ENCODE measurements at regions not wholly inside any gene's neighbourhood (a gene's known extent, or its start where the extent isn't known, plus 50 kb on each side); places are given as distances from the start of the nearest gene placed in this dataset.

- no peak for TF ChIP-seq JUND (IDR thresholded peaks at IDR 0.05)
- no peak for TF ChIP-seq PBX3 (IDR thresholded peaks at IDR 0.05)
- no peak for TF ChIP-seq IRF3 (IDR thresholded peaks at IDR 0.05; ENCODE audit: low read depth, low read length)
- no peak for TF ChIP-seq FOXM1 (IDR thresholded peaks at IDR 0.05; ENCODE audit: low read depth)
- TF ChIP-seq EZH2phosphoT487 (IDR thresholded peaks at IDR 0.05; ENCODE audit: borderline replicate concordance, low read depth) = no peak
- TF ChIP-seq MXI1 (IDR thresholded peaks at IDR 0.05; ENCODE audit: low read depth, low read length) = no peak
- TF ChIP-seq TCF12 (IDR thresholded peaks at IDR 0.05) = no peak
- no peak for TF ChIP-seq REST (IDR thresholded peaks at IDR 0.05; ENCODE audit: low read depth, low read length)
- TF ChIP-seq FOXJ3 (CRISPR knock-in tag; IDR thresholded peaks at IDR 0.05) = no peak
- TF ChIP-seq POLR2AphosphoS5 (IDR thresholded peaks at IDR 0.05; ENCODE audit: low read depth, low read length) = no peak
- TF ChIP-seq ELF1 (IDR thresholded peaks at IDR 0.05) = no peak
- no peak for TF ChIP-seq EP300 (IDR thresholded peaks at IDR 0.05; ENCODE audit: borderline replicate concordance in 1 of 2, low read depth in 1 of 2, low read length in 1 of 2)
- no peak for TF ChIP-seq TAF1 (IDR thresholded peaks at IDR 0.05; ENCODE audit: borderline replicate concordance, low read depth, low read length)
- no peak for TF ChIP-seq MAX (IDR thresholded peaks at IDR 0.05; ENCODE audit: low read depth)
- no peak for TF ChIP-seq YY1 (IDR thresholded peaks at IDR 0.05; ENCODE audit: low read depth)
- Histone ChIP-seq H3K27ac (ENCODE audit: low read depth in 2 of 2, low read length in 1 of 2) (no peak overlapping the region), H3K4me2 (no peak overlapping the region), H3K9me2 (no peaks in the 10 kb centered on the region), H3F3A (replicated peaks; ENCODE audit: insufficient read depth) (no peaks in the 10 kb centered on the region), H3K9ac (no peak overlapping the region), H3K4me3 (ENCODE audit: low read depth in 2 of 2, low read length in 1 of 2) (no peak overlapping the region), H4K20me1 (ENCODE audit: insufficient read depth) (no peaks in the 10 kb centered on the region), H3K27me3 (ENCODE audit: insufficient read depth) (no peaks in the 10 kb centered on the region), H2AFZ (ENCODE audit: low read depth) (no peak overlapping the region), H3K4me1 (ENCODE audit: control insufficient read depth in 1 of 2, insufficient read depth in 2 of 2, low read depth in 1 of 2, low read length in 1 of 2) (no peaks in the 10 kb centered on the region), H3K36me3 (replicated peaks in 1 of 2; ENCODE audit: control insufficient read depth in 1 of 2, insufficient read depth in 2 of 2, low read length in 1 of 2) (no peaks in the 10 kb centered on the region), H3K79me2 (ENCODE audit: insufficient read depth) (no peaks in the 10 kb centered on the region), H3K9me3 (no peaks in the 10 kb centered on the region)
- DNase-seq = no peak
- POLR2A ChIA-PET = no interaction called here
- 21% methylated on average over 3 of the region's 3 CpGs for WGBS (ENCODE audit: low lambda C conversion rate)
- CTCF ChIA-PET = interaction anchor here (0.6 to 2.1 kb wide), 3 partner anchors 13 to 656 kb away, joined by 3 to 5 read pairs (median 3); no protein-coding TSS in a partner anchor
These were observed 681.7 kb upstream of the FSHR start for GRCh38 chr2:49836017-49836416.

Data from SK-N-SH (cell line).